ENCODE measurements at regions not wholly inside any gene's neighbourhood (a gene's known extent, or its start where the extent isn't known, plus 50 kb on each side); places are given as distances from the start of the nearest gene placed in this dataset.
"Not testable (repeated sequence)": the region's sequence is repeated elsewhere in the genome, so short reads cannot be mapped to it uniquely, and the experiment has no call there.

- no peak for DNase-seq
Observed at GRCh38 chr9:3773362-3774060, 247.7 kb upstream of the RFX3 start.

- no peak for DNase-seq
Observed at GRCh38 chr9:3769646-3770045, 243.8 kb upstream of the RFX3 start.

GRCh38 chr9:3768712-3769457 lies 243.1 kb upstream of the RFX3 start:
- DNase-seq: no peak

GRCh38 chr9:3768286-3768685 lies 242.5 kb upstream of the RFX3 start:
- DNase-seq: no peak

GRCh38 chr9:3762076-3762475 lies 236.3 kb upstream of the RFX3 start:
- no peak for DNase-seq

GRCh38 chr9:3760031-3760430 lies 234.2 kb upstream of the RFX3 start:
- no peak for DNase-seq

GRCh38 chr9:3758816-3759576 lies 233.2 kb upstream of the RFX3 start:
- DNase-seq: no peak

GRCh38 chr9:3756071-3756470 lies 230.3 kb upstream of the RFX3 start:
- no peak for DNase-seq

GRCh38 chr9:3751125-3751758 lies 225.4 kb upstream of the RFX3 start:
- DNase-seq: no peak

GRCh38 chr9:3750321-3750720 lies 224.5 kb upstream of the RFX3 start:
- no peak for DNase-seq

- DNase-seq: peak; percentile 16 to 18
Observed at GRCh38 chr9:3746296-3747275, 220.8 kb upstream of the RFX3 start.

GRCh38 chr9:3743901-3744413 lies 218.2 kb upstream of the RFX3 start:
- DNase-seq: no peak

- DNase-seq: no peak
Observed at GRCh38 chr9:3742586-3742985, 216.8 kb upstream of the RFX3 start.

- DNase-seq: no peak
Observed at GRCh38 chr9:3741729-3742128, 215.9 kb upstream of the RFX3 start.

- no peak for DNase-seq
Observed at GRCh38 chr9:3740690-3741419, 215.1 kb upstream of the RFX3 start.

GRCh38 chr9:3736161-3736560 lies 210.4 kb upstream of the RFX3 start:
- no peak for DNase-seq

GRCh38 chr9:3735251-3735650 lies 209.4 kb upstream of the RFX3 start:
- no peak for DNase-seq

- not testable (repeated sequence) for DNase-seq
Observed at GRCh38 chr9:3733527-3734262, 207.9 kb upstream of the RFX3 start.

GRCh38 chr9:3733039-3733408 lies 207.2 kb upstream of the RFX3 start:
- no peak for DNase-seq
